ENCODE measurements at regions not wholly inside any gene's neighbourhood (a gene's known extent, or its start where the extent isn't known, plus 50 kb on each side); places are given as distances from the start of the nearest gene placed in this dataset.
A peak's percentile ranks its signal among the peaks of the same experiment; 100 is the strongest.

GRCh38 chr21:43291347-43291950, 122.6 kb downstream of the CRYAA start:
- no peaks in the 10 kb centered on the region for H3K27me3 ChIP-seq (replicated peaks in 1 of 4; ENCODE audit: control insufficient read depth in 3 of 4, extremely low read depth in 1 of 4, insufficient read depth in 3 of 4, low read length in 3 of 4)
- H3K79me1 ChIP-seq (ENCODE audit: low read depth, low read length): no peaks in the 10 kb centered on the region
- no peak overlapping the region for H4K5ac ChIP-seq (ENCODE audit: insufficient read length, low read depth, low read length)
- ChIA-PET CTCF (ENCODE audit: partially characterized antibody) (interaction anchor here (1.1 to 1.6 kb wide), 2 partner anchors 9 to 10 kb away, joined by 3 to 4 read pairs; no protein-coding TSS in a partner anchor), POLR2A (ENCODE audit: partially characterized antibody) (no interaction called here)
- H2BK20ac ChIP-seq (ENCODE audit: low read length): no peak overlapping the region
- no peaks in the 10 kb centered on the region for H3K9me3 ChIP-seq (ENCODE audit: insufficient read depth in 2 of 2, low read depth in 1 of 2, low read length in 1 of 2)
- no peaks in the 10 kb centered on the region for H3K79me2 ChIP-seq (ENCODE audit: control insufficient read depth in 1 of 2, insufficient read depth in 2 of 2, low read length in 2 of 2)
- no peak overlapping the region for H3K27ac ChIP-seq (ENCODE audit: low read depth, low read length)
- H3K18ac ChIP-seq (ENCODE audit: extremely low read depth, low read length): no peak overlapping the region
- WGBS, 2 experiments (ENCODE audit: extremely low coverage in 1 of 2, insufficient coverage in 1 of 2, insufficient read length in 1 of 2, insufficient replicate concordance in 2 of 2, low coverage in 1 of 2, low lambda C conversion rate in 2 of 2, missing lambda C conversion rate in 1 of 2): 83% methylated on average over 14 of the region's 14 CpGs; no CpG with 5 or more reads in 1 of the 2 experiments
- H3K56ac ChIP-seq (replicated peaks; ENCODE audit: insufficient read length, low read depth, low read length): no peak overlapping the region
- H3K4me3 ChIP-seq (ENCODE audit: extremely low read depth in 1 of 4, insufficient read depth in 2 of 4, low read depth in 3 of 4, low read length in 4 of 4): no peak overlapping the region
- no peak overlapping the region for H2AK5ac ChIP-seq (ENCODE audit: low read depth, low read length)
- H3K14ac ChIP-seq (ENCODE audit: insufficient read length): no peak overlapping the region
- no peaks in the 10 kb centered on the region for H3K4me1 ChIP-seq (replicated peaks in 1 of 4; ENCODE audit: control insufficient read depth in 3 of 4, insufficient read depth in 4 of 4, low read length in 3 of 4)
- H4K8ac ChIP-seq (ENCODE audit: extremely low read depth, insufficient read depth, low read length): 0 out of 2 replicates have a peak overlapping the region, but pooled peaks have one; percentile 40
- DNase-seq (ENCODE audit: low read depth in 1 of 2, low spot score in 2 of 2) (no peak), FAIRE-seq (no peak)
- H3K9ac ChIP-seq (replicated peaks in 1 of 4; ENCODE audit: extremely low read depth in 1 of 4, low read depth in 3 of 4, low read length in 3 of 4): no peak overlapping the region
- no peaks in the 10 kb centered on the region for H3K23me2 ChIP-seq (ENCODE audit: low read depth, low read length)
- no peak overlapping the region for H3K23ac ChIP-seq (ENCODE audit: insufficient read length)
- no peak overlapping the region for H2AFZ ChIP-seq (ENCODE audit: low read length)
- no peak overlapping the region for H2BK12ac ChIP-seq (ENCODE audit: low read depth, low read length)
- H4K20me1 ChIP-seq (replicated peaks in 1 of 2; ENCODE audit: control insufficient read depth in 1 of 2, insufficient read depth in 2 of 2, low read length in 2 of 2): no peaks in the 10 kb centered on the region
- no peak overlapping the region for H3K4ac ChIP-seq (replicated peaks; ENCODE audit: insufficient read length, low read depth, low read length)
- H2BK120ac ChIP-seq (replicated peaks; ENCODE audit: low read depth, low read length): no peak overlapping the region
- H4K91ac ChIP-seq (replicated peaks; ENCODE audit: insufficient read length, low read length): no peak overlapping the region
- H3K36me3 ChIP-seq (ENCODE audit: control insufficient read depth in 2 of 4, insufficient read depth in 4 of 4, low read length in 3 of 4): no peaks in the 10 kb centered on the region
- no peak overlapping the region for H2BK15ac ChIP-seq (ENCODE audit: low read length)
- H3K4me2 ChIP-seq (ENCODE audit: insufficient read depth in 1 of 2, low read depth in 2 of 2, low read length in 2 of 2): no peak overlapping the region
- H2BK5ac ChIP-seq (ENCODE audit: low read depth, low read length): no peak overlapping the region
- TF ChIP-seq CTCF (IDR thresholded peaks at IDR 0.05; ENCODE audit: control extremely low read depth in 1 of 3, insufficient read depth in 1 of 3, low read depth in 1 of 3, low read length in 3 of 3) (no peak), MAFK (IDR thresholded peaks at IDR 0.05; ENCODE audit: low read depth, low read length) (no peak), CHD2 (IDR thresholded peaks at IDR 0.05; ENCODE audit: low read length) (no peak), SIRT6 (IDR thresholded peaks at IDR 0.05; ENCODE audit: low read length) (no peak), NANOG (IDR thresholded peaks at IDR 0.05; ENCODE audit: insufficient read depth, low read depth, low read length, poor library complexity, severe bottlenecking) (no peak), USF2 (IDR thresholded peaks at IDR 0.05; ENCODE audit: low read length) (no peak), CBX8 (IDR thresholded peaks at IDR 0.05; ENCODE audit: borderline replicate concordance, low read depth, low read length) (no peak), TBP (IDR thresholded peaks at IDR 0.05; ENCODE audit: low read depth, low read length) (no peak), CTBP2 (IDR thresholded peaks at IDR 0.05; ENCODE audit: borderline replicate concordance, insufficient read depth, insufficient read length, low read length) (no peak), EZH2 (IDR thresholded peaks at IDR 0.05; ENCODE audit: low read depth, low read length, severe bottlenecking) (no peak)

Measured in H1 (cell line).